ENCODE measurements at regions not wholly inside any gene's neighbourhood (a gene's known extent, or its start where the extent isn't known, plus 50 kb on each side); places are given as distances from the start of the nearest gene placed in this dataset.
"Not testable (repeated sequence)": the region's sequence is repeated elsewhere in the genome, so short reads cannot be mapped to it uniquely, and the experiment has no call there.

DNA sequence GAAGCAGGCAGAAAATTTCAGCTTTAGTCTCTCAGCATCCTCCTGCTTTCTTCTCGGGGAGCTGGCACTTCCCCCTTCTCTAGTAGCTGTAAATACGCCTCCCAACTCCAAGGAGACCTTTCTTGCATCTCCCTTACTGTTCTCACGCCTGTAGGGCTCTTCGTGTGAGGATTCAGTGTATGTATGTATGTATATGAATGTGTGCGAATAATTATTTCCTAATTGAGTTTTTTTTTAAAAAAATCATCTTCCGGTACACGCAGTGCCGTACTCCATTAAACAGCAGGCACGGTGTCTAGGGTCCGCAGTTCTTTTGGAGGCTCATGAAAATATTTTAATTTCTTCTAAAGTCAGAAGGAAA lies 85.4 kb downstream of the HFE start:
- in situ Hi-C loops (cut with HindIII; ENCODE audit: low sequenced_read_pairs), result no loop called here

DNA sequence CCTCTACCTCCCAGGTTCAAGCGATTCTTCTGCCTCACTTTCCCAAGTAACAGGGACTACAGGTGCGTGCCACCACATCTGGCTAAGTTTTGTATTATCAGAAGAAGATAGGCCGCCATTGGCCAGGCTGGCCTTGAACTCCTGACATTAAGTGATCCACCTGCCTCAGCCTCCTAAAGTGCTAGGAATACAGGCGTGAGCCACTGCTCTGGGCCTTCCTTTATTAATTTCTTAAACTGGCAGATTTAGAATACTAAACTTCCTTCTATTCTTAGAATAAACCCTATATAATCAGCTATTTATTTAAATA lies 86.6 kb downstream of the HFE start:
- in situ Hi-C loops (cut with HindIII; ENCODE audit: low sequenced_read_pairs), result no loop called here

DNA sequence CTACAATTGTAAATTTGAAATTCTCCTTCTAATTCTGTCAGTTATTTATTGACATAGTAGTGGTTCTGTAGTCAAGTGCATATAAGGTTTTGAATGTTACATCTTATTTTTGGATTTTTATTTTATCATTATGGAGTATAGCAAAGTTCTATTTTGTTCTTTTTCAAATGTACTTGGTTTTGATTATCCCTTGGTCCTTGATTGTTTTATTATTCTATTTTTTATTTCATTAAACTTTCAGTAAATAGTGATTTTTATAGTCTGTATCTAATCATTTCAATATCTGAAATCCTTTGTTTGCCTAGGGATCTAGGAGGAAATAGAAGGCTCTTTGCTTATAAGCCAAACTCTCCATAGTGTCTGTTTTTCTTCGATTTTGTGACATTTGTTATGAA lies 87.8 kb downstream of the HFE start:
- in situ Hi-C loops (cut with HindIII; ENCODE audit: low sequenced_read_pairs), result no loop called here

DNA sequence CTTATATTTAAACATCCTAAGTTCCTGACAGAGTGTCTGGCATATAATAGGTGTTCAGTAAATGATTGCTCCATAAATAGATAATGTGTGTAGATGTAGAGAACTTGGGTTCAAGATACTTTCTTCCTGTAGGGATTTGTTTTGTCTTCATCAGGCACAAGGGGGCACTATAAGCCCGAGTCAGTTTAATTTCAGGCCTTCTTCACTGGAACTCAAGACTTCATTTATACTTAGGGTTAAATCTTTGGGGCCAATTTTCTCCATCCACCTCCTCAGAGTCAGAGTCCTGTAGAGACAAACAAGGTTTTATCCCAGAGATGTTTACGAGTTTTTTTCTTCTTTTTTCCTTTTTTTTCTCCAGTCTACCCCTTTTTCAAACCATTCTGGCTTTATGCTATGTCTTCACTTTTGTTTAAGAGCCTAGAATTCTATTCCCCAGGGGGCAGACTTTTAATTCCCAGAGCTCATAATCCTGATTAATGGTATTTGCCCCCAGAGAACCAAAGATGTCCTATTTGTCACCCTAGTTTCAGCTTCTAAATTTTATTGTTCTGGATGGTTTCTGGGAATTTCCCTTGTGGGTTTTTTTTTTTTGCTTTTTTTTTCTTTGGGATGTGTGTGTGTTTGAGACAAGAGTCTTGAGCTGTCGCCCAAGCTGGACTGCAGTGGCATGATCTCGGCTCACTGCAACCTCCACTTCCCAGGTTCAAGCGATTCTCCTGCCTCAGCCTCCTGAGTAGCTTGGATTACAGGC lies 88.4 kb downstream of the HFE start:
- in situ Hi-C loops (cut with HindIII; ENCODE audit: low sequenced_read_pairs), result no loop called here

DNA sequence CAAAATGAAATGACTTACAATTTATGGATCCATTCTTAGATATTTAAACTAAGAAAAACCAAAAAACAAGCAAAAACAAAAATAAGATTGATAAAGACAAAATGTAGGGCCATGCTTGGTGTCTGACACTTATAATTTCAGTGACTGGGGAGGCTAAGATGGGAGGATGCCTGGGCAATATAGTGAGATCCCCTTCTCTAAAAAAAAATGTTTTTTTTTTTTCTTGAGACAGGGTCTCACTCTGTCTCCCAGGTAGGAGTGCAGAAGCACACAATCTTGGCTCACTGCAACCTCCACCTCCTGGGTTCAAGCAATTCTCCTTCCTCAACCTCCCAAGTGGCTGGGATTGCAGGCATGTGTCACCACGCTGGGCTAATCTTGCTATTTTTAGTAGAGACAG lies 92.4 kb downstream of the HFE start:
- in situ Hi-C loops (cut with HindIII; ENCODE audit: low sequenced_read_pairs), result no loop called here

DNA sequence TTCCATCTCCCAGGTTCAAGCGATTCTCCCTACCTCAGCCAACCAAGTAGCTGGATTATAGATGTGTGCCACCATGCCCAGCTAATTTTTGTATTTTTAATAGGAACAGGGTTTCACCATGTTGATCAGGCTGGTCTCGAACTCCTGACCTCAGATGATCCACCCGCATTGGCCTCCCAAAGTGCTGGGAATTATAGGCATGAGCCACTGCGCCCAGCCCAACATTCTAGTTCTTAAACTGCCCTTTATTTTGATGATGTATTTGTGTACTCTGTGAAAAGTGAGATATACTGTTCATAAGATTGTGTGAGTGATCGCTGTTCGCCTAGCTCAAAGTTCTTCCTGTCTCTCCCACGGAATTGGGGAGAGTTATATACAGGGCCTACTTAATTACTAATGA lies 93.1 kb downstream of the HFE start:
- in situ Hi-C loops (cut with HindIII; ENCODE audit: low sequenced_read_pairs), result no loop called here

DNA sequence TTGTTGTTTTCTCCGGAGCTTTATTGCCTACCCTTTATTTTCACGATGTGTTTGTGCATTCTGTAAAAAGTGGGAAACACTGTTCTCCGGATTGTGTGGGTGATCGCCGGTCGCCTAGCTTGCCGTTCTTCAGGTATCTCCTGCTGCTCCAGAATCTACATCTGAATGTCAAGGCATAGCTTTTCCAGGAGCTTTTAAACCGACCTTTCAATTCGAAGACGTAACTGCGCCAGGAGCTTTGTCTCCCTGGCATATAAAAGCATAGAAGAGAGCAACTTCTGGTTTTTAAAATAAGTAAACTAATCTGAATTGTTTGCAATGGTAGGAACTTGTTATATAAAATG lies 96.0 kb downstream of the HFE start:
- in situ Hi-C loops (cut with HindIII; ENCODE audit: low sequenced_read_pairs), result no loop called here

DNA sequence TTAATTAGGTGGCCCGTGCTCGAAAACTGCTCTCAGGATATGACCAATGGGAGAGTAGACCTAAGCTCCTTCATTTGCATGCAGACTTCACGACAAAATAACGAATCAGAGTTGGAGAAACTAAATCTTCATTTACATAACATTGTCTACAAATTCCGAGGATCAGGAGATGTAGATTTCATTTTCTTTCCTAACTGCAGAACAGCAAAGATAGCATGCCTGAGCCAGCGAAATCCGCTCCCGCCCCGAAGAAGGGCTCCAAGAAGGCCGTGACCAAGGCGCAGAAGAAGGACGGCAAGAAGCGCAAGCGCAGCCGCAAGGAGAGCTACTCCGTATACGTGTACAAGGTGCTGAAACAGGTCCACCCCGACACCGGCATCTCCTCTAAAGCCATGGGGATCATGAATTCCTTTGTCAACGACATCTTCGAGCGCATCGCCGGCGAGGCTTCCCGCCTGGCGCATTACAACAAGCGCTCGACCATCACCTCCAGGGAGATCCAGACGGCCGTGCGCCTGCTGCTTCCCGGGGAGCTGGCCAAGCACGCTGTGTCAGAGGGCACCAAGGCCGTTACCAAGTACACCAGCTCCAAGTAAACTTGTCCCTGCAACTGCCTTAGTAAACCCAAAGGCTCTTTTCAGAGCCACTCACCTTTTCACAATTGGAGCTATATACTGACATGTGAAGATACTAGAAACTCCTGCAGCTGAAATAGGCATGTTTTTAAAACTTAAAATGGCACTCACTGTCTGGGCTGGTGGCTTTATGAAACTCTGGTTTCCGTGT lies 96.5 kb downstream of the HFE start:
- in situ Hi-C loops (cut with HindIII; ENCODE audit: low sequenced_read_pairs), result no loop called here

DNA sequence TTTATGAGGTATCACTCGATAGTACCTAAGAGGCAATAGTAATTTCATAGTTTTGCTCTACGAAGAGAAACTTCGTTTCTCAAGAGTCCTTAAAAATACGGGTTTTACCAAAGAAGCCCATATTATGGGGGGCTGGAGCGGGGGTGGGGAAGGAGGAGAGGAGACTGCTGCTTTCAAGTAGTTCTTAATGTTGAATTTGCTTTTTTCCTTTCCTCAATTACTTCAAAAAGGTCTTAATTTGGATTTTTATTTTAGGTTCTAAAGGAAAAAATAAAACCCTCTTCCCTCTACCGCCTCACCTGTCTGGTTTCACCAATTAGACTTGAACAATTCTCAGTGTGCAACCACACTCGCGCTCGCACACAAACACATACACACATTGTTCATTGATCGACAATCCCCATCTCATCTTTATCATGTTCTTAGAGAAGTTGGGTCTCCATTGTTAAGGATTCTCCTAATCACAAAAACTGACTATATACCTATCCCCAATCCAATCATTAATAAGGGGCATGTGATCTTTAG lies 97.2 kb downstream of the HFE start:
- in situ Hi-C loops (cut with HindIII; ENCODE audit: low sequenced_read_pairs), result no loop called here

DNA sequence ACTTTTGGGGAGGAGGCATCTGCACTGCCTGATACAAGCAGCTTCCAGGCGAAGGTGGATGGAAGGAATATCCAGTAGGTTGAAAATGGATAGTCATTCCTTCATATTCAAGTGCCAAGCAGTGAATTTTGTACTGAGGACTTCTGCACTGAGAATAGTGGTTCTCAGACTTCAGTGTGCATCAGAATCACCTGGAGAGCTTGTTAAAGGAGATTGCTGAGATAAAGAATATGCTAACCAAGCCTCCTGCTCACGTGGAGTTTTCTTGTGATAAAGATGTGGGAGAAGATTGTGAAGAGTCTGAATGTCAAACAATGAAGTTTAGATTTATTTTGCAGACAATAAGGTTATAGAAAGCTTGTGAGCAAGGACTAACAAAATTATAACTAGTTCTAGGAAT lies 97.8 kb downstream of the HFE start:
- in situ Hi-C loops (cut with HindIII; ENCODE audit: low sequenced_read_pairs), result no loop called here

DNA sequence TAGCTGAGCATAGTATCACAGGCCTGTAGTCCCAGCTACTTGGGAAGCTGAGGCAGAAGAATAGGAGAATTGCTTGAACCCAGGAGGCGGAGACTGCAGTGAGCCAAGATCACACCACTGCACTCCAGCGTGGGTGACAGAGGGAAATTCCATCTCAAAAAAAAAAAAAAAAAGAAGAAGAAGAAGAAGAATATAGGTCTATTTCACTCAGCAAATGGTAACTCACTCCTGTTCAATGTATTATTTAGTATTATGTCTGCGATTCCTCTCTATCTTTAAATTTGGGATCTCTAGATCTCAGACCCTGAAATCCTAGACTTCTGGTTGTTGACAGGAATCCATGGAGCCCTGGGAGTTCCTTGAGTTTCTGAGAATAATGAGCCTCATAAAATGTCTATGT lies 98.6 kb downstream of the HFE start:
- in situ Hi-C loops (cut with HindIII; ENCODE audit: low sequenced_read_pairs), result no loop called here

DNA sequence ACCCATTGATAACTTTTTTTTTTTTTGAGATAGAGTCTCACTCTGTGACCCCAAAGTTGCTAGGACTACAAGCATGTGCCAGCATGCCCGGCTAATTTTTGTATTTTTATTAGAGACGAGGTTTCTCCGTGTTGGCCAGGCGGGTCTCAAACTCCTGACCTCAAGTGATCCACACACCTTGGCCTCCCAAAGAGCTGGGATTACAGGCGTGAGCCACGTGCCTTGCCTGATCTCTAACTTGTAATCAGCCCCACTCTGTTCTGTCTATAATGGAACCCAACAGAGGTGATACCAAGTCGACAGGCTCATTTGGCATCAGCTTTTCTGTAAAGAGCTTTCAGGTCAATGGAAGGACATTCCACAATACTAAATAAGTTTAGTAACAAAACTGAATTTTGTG lies 99.4 kb downstream of the HFE start:
- in situ Hi-C loops (cut with HindIII; ENCODE audit: low sequenced_read_pairs), result no loop called here

DNA sequence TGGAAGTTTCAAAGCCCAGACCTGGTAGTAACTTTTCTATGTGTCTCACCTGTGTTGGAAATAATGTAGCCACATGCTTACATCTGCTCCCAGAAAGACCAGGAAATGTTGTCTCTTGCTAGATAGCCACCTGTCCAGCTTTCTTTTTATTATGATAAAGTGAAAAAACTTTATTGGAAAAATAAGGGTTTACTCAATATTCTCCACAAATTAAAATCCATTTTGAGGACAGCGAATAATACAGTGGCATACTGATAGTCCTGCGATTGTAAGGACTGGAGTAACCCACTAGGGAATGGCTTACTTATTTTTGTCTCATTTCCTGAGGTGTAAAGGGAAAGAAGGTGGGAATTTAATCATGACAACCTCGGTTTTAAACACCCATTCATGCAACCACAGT lies 100.1 kb downstream of the HFE start:
- in situ Hi-C loops (cut with HindIII; ENCODE audit: low sequenced_read_pairs), result no loop called here

DNA sequence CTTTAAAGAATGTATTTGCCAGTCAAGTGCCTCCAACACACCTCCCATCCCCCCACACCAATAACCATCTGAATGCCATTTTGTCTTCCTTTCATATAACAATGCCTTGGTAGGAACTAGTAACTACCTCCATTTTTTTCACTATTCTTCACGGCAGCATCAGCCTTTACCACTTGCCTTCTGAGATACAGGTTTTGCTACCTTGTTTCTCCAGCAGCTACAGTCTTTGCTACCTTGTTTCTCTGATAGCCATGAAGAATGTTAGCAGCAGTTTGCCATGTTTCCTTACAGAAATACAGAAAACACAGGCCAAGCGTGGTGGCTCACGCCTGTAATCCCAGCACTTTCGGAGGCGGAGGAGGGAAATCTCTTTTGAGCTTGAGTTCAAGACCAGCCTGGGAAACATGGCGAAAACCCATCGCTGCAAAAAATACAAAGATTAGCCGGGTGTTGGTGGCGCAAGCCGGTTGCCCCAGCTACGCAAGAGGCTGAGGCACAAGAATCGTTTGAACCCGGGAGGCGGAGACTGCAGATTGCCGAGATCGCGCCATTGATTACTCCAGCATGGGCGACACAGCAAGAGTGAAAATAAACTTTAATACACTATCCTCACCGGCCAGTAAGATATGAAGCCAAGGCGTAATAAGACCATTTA lies 100.9 kb downstream of the HFE start:
- in situ Hi-C loops (cut with HindIII; ENCODE audit: low sequenced_read_pairs), result no loop called here

DNA sequence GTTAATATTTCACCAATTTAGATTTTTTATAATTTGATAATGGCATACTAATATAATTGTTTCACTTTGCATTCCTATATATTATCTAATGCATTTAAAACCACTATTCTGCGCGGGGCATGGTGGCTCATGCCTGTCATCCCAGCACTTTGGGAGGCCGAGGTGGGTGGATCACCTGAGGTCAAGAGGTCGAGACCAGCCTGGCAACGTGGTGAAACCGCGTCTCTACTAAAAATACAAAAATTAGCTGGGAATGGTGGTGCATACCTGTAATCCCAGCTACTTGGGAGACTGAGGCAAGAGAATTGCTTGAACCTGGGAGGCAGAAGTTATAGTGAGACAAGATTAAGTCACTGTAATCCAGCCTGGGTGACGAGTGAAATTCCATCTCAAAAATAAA lies 104.3 kb downstream of the HFE start:
- in situ Hi-C loops (cut with HindIII; ENCODE audit: low sequenced_read_pairs), result not testable (repeated sequence)

DNA sequence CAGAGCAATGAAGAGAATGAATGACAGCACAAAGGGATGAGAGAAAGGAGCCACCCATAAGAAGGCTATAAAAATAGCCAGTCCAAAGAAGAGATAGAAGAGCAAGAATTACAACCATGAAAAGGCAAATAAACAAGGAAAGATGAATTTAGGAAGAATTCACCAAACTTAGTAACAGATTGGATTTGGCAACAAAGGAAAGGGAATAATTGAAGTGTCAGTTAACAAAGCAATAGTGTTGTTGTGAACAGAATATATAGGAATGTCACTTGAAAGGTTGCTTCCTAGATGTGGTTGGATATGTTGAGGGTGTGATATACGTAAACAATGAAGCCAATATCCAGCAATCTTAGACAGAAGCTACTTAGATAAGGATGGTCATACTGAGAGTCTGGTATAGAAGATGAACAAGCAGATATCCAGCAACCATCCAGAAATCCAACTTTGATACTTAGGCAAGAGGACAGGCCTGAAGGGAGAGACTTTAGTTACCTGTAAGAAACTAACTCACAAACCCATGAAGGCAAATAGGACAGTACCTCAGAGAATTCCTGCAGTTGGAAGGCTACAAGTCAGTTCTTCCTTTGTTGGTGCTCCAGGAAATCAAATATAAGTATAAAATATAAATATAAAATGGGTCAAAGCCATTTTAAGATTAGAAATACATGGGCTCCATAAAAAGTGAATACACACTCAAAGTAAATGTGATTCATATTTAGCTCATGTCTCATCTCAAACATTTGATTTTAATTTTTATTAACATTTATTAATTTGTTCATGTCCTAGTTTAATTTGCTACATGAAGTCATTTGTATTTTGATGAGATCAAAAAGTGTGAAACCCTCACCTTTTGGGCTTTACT lies 106.5 kb downstream of the HFE start:
- in situ Hi-C loops (cut with HindIII; ENCODE audit: low sequenced_read_pairs), result no loop called here

DNA sequence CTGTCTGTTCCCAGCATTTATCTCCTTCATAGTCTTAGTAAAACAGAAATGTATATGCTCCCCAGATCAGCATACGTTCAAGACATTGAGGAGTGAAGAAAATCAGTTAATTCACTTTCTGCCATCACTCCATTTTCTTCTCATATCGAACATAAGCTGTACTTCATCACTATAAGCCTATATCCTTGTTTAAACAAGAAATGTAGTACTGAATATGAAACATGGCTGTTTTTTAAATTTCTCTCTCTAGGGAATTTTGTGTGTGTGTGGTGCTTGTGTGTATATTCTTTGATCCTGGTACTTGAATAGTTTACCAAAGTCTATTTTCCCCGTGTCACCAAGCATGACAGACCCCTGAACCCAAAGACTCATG lies 107.1 kb downstream of the HFE start:
- in situ Hi-C loops (cut with HindIII; ENCODE audit: low sequenced_read_pairs), result no loop called here

DNA sequence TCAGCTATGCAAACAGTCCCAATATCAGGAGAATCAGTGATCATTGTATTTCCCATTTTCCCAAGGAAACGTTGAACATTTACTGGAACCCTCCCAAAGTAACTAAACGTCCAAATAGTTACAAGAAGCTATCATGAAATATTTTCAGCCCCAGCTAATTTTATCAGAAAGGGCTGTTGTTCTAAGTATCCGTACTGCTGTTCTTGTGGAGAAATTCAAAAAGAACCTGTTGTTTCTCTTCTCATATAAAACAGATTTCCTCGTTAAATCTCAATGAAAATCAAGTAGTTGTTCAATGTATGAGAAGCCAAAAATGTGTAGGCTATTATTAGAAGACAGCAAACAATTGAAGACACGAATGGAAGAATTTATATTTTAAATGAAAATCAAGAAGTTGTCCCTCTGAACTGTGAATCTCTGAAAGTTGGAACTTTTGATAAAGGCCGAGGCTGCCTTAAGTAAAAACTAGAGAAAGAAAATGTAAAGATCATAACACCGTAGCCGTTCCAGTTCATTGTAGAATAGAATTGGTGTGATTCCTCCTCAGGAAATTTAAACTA lies 107.7 kb downstream of the HFE start:
- in situ Hi-C loops (cut with HindIII; ENCODE audit: low sequenced_read_pairs), result no loop called here

DNA sequence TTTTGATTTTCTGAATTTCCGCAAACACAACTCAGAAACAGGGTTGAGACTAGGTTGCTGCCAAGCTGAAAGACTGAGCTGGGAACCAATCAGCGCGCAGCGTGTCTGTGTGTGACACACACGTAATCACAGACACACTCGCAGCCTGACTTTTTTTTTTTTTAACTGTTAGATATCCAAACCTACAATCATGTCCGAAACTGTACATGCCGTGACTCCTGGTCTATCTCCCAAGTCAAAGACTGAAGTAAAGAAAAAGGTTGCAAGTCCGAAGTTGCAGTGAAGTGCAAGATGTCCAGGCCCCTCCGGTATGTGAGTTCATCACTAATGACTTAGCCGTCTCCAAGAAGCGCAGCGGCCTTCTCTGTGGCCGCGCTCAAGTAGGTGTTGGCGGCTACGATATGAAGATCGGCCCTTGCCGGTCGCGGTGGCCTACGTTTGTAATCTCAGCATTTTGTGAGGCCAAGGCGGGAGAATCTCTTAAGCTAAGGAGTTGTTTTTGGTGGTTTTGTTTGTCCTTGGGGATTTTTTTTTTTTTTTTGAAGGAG lies 108.2 kb downstream of the HFE start:
- in situ Hi-C loops (cut with HindIII; ENCODE audit: low sequenced_read_pairs), result no loop called here

DNA sequence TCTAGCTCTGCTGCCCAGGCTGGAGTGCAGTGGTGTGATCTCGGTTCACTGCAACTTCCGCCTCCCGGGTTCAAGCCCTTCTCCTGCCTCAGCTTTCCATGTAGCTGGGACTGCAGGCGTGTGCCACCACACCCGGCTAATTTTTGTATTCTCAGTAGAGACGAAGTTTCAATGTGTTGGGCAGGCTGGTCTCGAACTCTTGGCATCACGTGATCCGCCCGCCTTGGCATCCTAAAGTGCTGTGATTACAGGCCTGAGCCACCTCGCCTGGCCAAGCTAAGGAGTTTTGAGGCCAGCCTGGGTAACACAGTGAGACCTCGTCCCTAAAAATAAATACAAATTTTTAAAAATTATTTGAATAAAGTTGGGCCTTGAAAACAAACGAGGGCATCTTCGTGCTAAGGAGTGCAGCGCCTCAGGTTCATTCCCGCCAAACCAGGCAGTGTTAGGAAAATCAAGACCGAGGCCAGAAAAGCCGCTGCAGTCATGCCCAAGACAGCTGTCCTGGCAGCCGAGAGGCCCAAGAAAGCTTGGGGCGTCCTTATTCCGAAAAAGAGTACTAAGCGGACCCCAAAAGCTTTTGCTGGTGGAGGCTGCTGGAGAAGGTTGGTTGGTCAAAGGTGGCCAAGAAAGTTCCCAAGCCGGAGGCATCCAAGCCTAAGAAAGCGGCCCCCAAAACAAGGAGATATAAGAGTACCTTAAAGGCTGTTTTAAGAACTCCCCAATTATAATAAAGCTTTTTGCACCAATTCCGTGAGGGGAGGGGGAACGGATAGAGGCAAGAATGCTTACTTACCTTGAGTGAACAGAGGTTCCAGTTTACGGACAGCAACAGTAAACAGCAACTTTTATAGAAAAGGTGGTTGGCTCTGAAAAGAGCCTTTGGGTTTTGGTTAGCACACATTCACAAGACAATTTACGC lies 109.0 kb downstream of the HFE start:
- in situ Hi-C loops (cut with HindIII; ENCODE audit: low sequenced_read_pairs), result no loop called here

Data from DLD1 (cell line).